Skin of body (tissue), 1 donor: ENCODE measurements at regions not wholly inside any gene's neighbourhood (a gene's known extent, or its start where the extent isn't known, plus 50 kb on each side); places are given as distances from the start of the nearest gene placed in this dataset. TPM values are rescaled to one million over a fixed set of nuclear protein-coding genes. Genes with fewer than 3 reads are reported as not detected.

Experiments
- small RNA-seq: library from RNA; depleted of rRNA; stranded (forward); fragments of <200 nt; gene quantifications from one replicate; pipeline ENCODE3, GENCODE V24; 2014; ENCODE audit warnings: low replicate concordance

Small RNA genes in the stretch of these regions (small RNA-seq; reads per million reads assigned to genes)
- gene PPIAP44 = not detected
